ENCODE measurements at regions not wholly inside any gene's neighbourhood (a gene's known extent, or its start where the extent isn't known, plus 50 kb on each side); places are given as distances from the start of the nearest gene placed in this dataset.

GRCh38 chr12:126069549-126070165 lies 1004.4 kb downstream of the AACS start:
- peak in 2 of 6 donors; percentile 59 to 66 for DNase-seq (ENCODE audit: low read depth in 4 of 6, low spot score in 6 of 6)
- no peak overlapping the region for H3K27ac ChIP-seq (ENCODE audit: low read depth, low read length)
- 46% methylated on average over 3 of the region's 4 CpGs for WGBS (ENCODE audit: insufficient coverage)
- peaks cover 15% of the 10 kb centered on the region for H3K9me3 ChIP-seq (ENCODE audit: control insufficient read depth, insufficient read depth, low read length)
- H3K4me3 ChIP-seq (ENCODE audit: low read depth, low read length) = no peak overlapping the region
- no peaks in the 10 kb centered on the region for H3K36me3 ChIP-seq (ENCODE audit: control insufficient read depth, insufficient read depth, low read length)
- H3K27me3 ChIP-seq (ENCODE audit: control insufficient read depth, insufficient read depth, low read length) = no peaks in the 10 kb centered on the region
- H3K4me1 ChIP-seq (ENCODE audit: control insufficient read depth, insufficient read depth, low read length) = no peaks in the 10 kb centered on the region

GRCh38 chr12:126076515-126076914 lies 1011.3 kb downstream of the AACS start:
- no peak for DNase-seq (ENCODE audit: low read depth in 4 of 6, low spot score in 6 of 6)
- WGBS (ENCODE audit: insufficient coverage) = 44% methylated on average over 1 of the region's 1 CpG
- Histone ChIP-seq H3K4me1 (ENCODE audit: control insufficient read depth, insufficient read depth, low read length) (peaks cover 4% of the 10 kb centered on the region), H3K36me3 (ENCODE audit: control insufficient read depth, insufficient read depth, low read length) (no peaks in the 10 kb centered on the region), H3K27ac (ENCODE audit: low read depth, low read length) (no peak overlapping the region), H3K27me3 (ENCODE audit: control insufficient read depth, insufficient read depth, low read length) (no peaks in the 10 kb centered on the region), H3K9me3 (ENCODE audit: control insufficient read depth, insufficient read depth, low read length) (peaks cover 1% of the 10 kb centered on the region), H3K4me3 (ENCODE audit: low read depth, low read length) (no peak overlapping the region)

GRCh38 chr12:126083926-126084325 lies 1018.7 kb downstream of the AACS start:
- DNase-seq (ENCODE audit: low read depth in 4 of 6, low spot score in 6 of 6) = no peak
- H3K4me3 ChIP-seq (ENCODE audit: low read depth, low read length) = no peak overlapping the region
- no peaks in the 10 kb centered on the region for H3K27me3 ChIP-seq (ENCODE audit: control insufficient read depth, insufficient read depth, low read length)
- WGBS (ENCODE audit: insufficient coverage) = 90% methylated on average over 7 of the region's 8 CpGs
- peaks cover 4% of the 10 kb centered on the region for H3K4me1 ChIP-seq (ENCODE audit: control insufficient read depth, insufficient read depth, low read length)
- no peak overlapping the region for H3K27ac ChIP-seq (ENCODE audit: low read depth, low read length)
- no peaks in the 10 kb centered on the region for H3K9me3 ChIP-seq (ENCODE audit: control insufficient read depth, insufficient read depth, low read length)
- H3K36me3 ChIP-seq (ENCODE audit: control insufficient read depth, insufficient read depth, low read length) = no peaks in the 10 kb centered on the region

- Histone ChIP-seq H3K36me3 (ENCODE audit: control insufficient read depth, insufficient read depth, low read length) (no peaks in the 10 kb centered on the region), H3K27ac (ENCODE audit: low read depth, low read length) (no peak overlapping the region), H3K27me3 (ENCODE audit: control insufficient read depth, insufficient read depth, low read length) (no peaks in the 10 kb centered on the region), H3K9me3 (ENCODE audit: control insufficient read depth, insufficient read depth, low read length) (no peaks in the 10 kb centered on the region), H3K4me3 (ENCODE audit: low read depth, low read length) (no peak overlapping the region), H3K4me1 (ENCODE audit: control insufficient read depth, insufficient read depth, low read length) (peaks cover 4% of the 10 kb centered on the region)
- no peak for DNase-seq (ENCODE audit: low read depth in 4 of 6, low spot score in 6 of 6)
Observed at GRCh38 chr12:126084480-126084879, 1019.2 kb downstream of the AACS start.

GRCh38 chr12:126086242-126086641 lies 1021.0 kb downstream of the AACS start:
- Histone ChIP-seq H3K27me3 (ENCODE audit: control insufficient read depth, insufficient read depth, low read length) (no peaks in the 10 kb centered on the region), H3K27ac (ENCODE audit: low read depth, low read length) (no peak overlapping the region), H3K4me1 (ENCODE audit: control insufficient read depth, insufficient read depth, low read length) (no peaks in the 10 kb centered on the region), H3K9me3 (ENCODE audit: control insufficient read depth, insufficient read depth, low read length) (no peaks in the 10 kb centered on the region), H3K36me3 (ENCODE audit: control insufficient read depth, insufficient read depth, low read length) (no peaks in the 10 kb centered on the region), H3K4me3 (ENCODE audit: low read depth, low read length) (no peak overlapping the region)
- WGBS (ENCODE audit: insufficient coverage) = 37% methylated on average over 3 of the region's 3 CpGs
- no peak for DNase-seq (ENCODE audit: low read depth in 4 of 6, low spot score in 6 of 6)

GRCh38 chr12:126087692-126088091 lies 1022.5 kb downstream of the AACS start:
- H3K27ac ChIP-seq (ENCODE audit: low read depth, low read length) = no peak overlapping the region
- no peak for DNase-seq (ENCODE audit: low read depth in 4 of 6, low spot score in 6 of 6)
- no peaks in the 10 kb centered on the region for H3K9me3 ChIP-seq (ENCODE audit: control insufficient read depth, insufficient read depth, low read length)
- H3K4me1 ChIP-seq (ENCODE audit: control insufficient read depth, insufficient read depth, low read length) = no peaks in the 10 kb centered on the region
- H3K4me3 ChIP-seq (ENCODE audit: low read depth, low read length) = no peak overlapping the region
- H3K36me3 ChIP-seq (ENCODE audit: control insufficient read depth, insufficient read depth, low read length) = no peaks in the 10 kb centered on the region
- 60% methylated on average over 2 of the region's 3 CpGs for WGBS (ENCODE audit: insufficient coverage)
- no peaks in the 10 kb centered on the region for H3K27me3 ChIP-seq (ENCODE audit: control insufficient read depth, insufficient read depth, low read length)

- H3K4me1 ChIP-seq (ENCODE audit: control insufficient read depth, insufficient read depth, low read length) = no peaks in the 10 kb centered on the region
- H3K36me3 ChIP-seq (ENCODE audit: control insufficient read depth, insufficient read depth, low read length) = no peaks in the 10 kb centered on the region
- H3K4me3 ChIP-seq (ENCODE audit: low read depth, low read length) = no peak overlapping the region
- H3K27ac ChIP-seq (ENCODE audit: low read depth, low read length) = no peak overlapping the region
- H3K9me3 ChIP-seq (ENCODE audit: control insufficient read depth, insufficient read depth, low read length) = no peaks in the 10 kb centered on the region
- WGBS (ENCODE audit: insufficient coverage) = no CpG with 5 or more reads among the region's 1 CpG
- no peaks in the 10 kb centered on the region for H3K27me3 ChIP-seq (ENCODE audit: control insufficient read depth, insufficient read depth, low read length)
- peak in 5 of 6 donors; percentile 35 to 93 (median 46) for DNase-seq (ENCODE audit: low read depth in 4 of 6, low spot score in 6 of 6)
Observed at GRCh38 chr12:126093908-126094307, 1028.7 kb downstream of the AACS start.

- H3K27me3 ChIP-seq (ENCODE audit: control insufficient read depth, insufficient read depth, low read length) = no peaks in the 10 kb centered on the region
- no peaks in the 10 kb centered on the region for H3K9me3 ChIP-seq (ENCODE audit: control insufficient read depth, insufficient read depth, low read length)
- no peaks in the 10 kb centered on the region for H3K4me1 ChIP-seq (ENCODE audit: control insufficient read depth, insufficient read depth, low read length)
- H3K27ac ChIP-seq (ENCODE audit: low read depth, low read length) = no peak overlapping the region
- H3K36me3 ChIP-seq (ENCODE audit: control insufficient read depth, insufficient read depth, low read length) = no peaks in the 10 kb centered on the region
- WGBS (ENCODE audit: insufficient coverage) = 100% methylated on average over 1 of the region's 3 CpGs
- DNase-seq (ENCODE audit: low read depth in 4 of 6, low spot score in 6 of 6) = peak in 1 of 6 donors; percentile 54
- H3K4me3 ChIP-seq (ENCODE audit: low read depth, low read length) = no peak overlapping the region
Observed at GRCh38 chr12:126095748-126096510, 1030.7 kb downstream of the AACS start.

- no peak overlapping the region for H3K4me3 ChIP-seq (ENCODE audit: low read depth, low read length)
- no peak overlapping the region for H3K27ac ChIP-seq (ENCODE audit: low read depth, low read length)
- WGBS (ENCODE audit: insufficient coverage) = 81% methylated on average over 2 of the region's 4 CpGs
- no peaks in the 10 kb centered on the region for H3K9me3 ChIP-seq (ENCODE audit: control insufficient read depth, insufficient read depth, low read length)
- no peaks in the 10 kb centered on the region for H3K27me3 ChIP-seq (ENCODE audit: control insufficient read depth, insufficient read depth, low read length)
- H3K36me3 ChIP-seq (ENCODE audit: control insufficient read depth, insufficient read depth, low read length) = no peaks in the 10 kb centered on the region
- no peak for DNase-seq (ENCODE audit: low read depth in 4 of 6, low spot score in 6 of 6)
- no peaks in the 10 kb centered on the region for H3K4me1 ChIP-seq (ENCODE audit: control insufficient read depth, insufficient read depth, low read length)
Observed at GRCh38 chr12:126106706-126107105, 1041.5 kb downstream of the AACS start.

GRCh38 chr12:126107659-126108058 lies 1042.4 kb downstream of the AACS start:
- 64% methylated on average over 9 of the region's 13 CpGs for WGBS (ENCODE audit: insufficient coverage)

More at GRCh38 chr12:126107659-126108058, 1042.4 kb downstream of the AACS start:
- DNase-seq (ENCODE audit: low read depth in 4 of 6, low spot score in 6 of 6) = no peak
- H3K36me3 ChIP-seq (ENCODE audit: control insufficient read depth, insufficient read depth, low read length) = no peaks in the 10 kb centered on the region
- no peaks in the 10 kb centered on the region for H3K9me3 ChIP-seq (ENCODE audit: control insufficient read depth, insufficient read depth, low read length)
- H3K4me1 ChIP-seq (ENCODE audit: control insufficient read depth, insufficient read depth, low read length) = no peaks in the 10 kb centered on the region
- H3K27ac ChIP-seq (ENCODE audit: low read depth, low read length) = no peak overlapping the region
- no peaks in the 10 kb centered on the region for H3K27me3 ChIP-seq (ENCODE audit: control insufficient read depth, insufficient read depth, low read length)
- no peak overlapping the region for H3K4me3 ChIP-seq (ENCODE audit: low read depth, low read length)

Measured in spinal cord (tissue), 9 donors.